ENCODE measurements at regions not wholly inside any gene's neighbourhood (a gene's known extent, or its start where the extent isn't known, plus 50 kb on each side); places are given as distances from the start of the nearest gene placed in this dataset.

DNA sequence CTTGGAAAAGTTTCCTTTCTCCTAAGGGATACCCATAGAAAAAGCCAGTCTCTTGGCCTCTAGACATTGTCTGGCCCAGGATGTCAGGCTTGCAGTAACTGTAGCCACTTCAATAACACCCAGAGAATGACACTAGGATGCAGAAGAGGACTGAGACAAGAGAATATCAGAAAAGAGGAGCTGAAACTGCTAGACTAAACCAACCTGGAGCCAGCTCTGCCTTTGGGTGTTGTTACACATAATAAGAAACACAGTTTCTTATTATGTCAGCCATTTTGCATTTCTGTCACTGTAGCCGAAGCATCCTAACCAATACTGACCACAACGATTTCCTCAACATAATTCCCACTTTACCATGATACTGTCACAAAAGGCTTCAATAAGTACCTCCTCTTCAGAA, 72.2 kb upstream of the RCN1 start:
- POLR2A ChIA-PET, result no interaction called here
- H3K27ac Mint-ChIP-seq, result no peak overlapping the region
- H3K9me3 Mint-ChIP-seq, result peaks cover 0 to 3% (median 0%) of the 10 kb centered on the region in 9 donors
- DNase-seq, result no peak
- no peak for ATAC-seq
- no peaks in the 10 kb centered on the region for H3K36me3 Mint-ChIP-seq
- H3K4me3 Mint-ChIP-seq, result no peak overlapping the region
- H3K27me3 Mint-ChIP-seq, result peaks cover 7 to 32% (median 11%) of the 10 kb centered on the region in 5 donors
- H3K4me1 Mint-ChIP-seq, result no peaks in the 10 kb centered on the region

DNA sequence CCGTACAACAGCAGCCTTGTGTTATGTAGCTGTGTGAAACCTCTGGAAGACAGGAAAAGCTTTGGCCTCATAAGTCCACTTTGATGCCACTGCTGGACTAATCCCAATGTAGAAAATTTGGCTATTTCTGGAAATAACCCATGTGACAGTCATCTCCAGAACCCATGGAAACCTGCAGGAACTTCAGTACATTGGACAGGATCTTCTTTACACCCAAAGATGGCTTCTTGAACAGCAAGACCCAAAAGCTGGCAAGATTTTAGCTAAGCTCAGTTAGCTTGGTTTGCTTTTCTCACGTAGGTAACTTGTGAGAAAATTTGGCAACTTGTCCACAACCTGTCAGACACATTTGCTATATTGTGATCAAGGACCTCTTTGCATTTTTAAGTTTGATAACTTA, 74.8 kb upstream of the RCN1 start:
- peaks cover 0 to 3% (median 0%) of the 10 kb centered on the region in 9 donors for H3K9me3 Mint-ChIP-seq
- H3K36me3 Mint-ChIP-seq, result no peaks in the 10 kb centered on the region
- ATAC-seq (no peak), DNase-seq (no peak)
- peaks cover 9 to 30% (median 15%) of the 10 kb centered on the region in 5 donors for H3K27me3 Mint-ChIP-seq
- no peak overlapping the region for H3K27ac Mint-ChIP-seq
- H3K4me3 Mint-ChIP-seq, result no peak overlapping the region
- no peaks in the 10 kb centered on the region for H3K4me1 Mint-ChIP-seq
- POLR2A ChIA-PET, result no interaction called here

DNA sequence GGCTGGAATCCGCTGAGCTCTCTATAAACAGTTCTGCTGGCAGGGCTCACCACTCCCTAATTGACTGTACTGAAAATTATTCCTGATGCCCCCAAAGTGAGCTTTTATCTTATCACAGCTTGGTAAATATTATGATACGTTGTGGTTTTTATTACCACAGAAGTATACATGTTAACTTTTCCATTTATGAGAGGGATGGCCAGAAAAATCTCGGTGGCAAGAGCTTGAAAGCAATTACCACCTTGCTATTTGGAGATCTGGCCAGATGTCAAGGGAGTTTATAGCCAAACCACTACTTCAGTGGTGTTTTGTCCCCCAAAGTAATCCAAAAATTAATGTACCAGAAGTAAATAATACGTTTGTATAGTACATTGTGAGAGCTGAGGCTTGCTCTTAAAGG, 75.4 kb upstream of the RCN1 start:
- Mint-ChIP-seq H3K27ac (no peak overlapping the region), H3K4me1 (no peaks in the 10 kb centered on the region), H3K27me3 (peaks cover 9 to 36% (median 19%) of the 10 kb centered on the region in 5 donors), H3K9me3 (peaks cover 0 to 3% (median 0%) of the 10 kb centered on the region in 9 donors), H3K4me3 (no peak overlapping the region), H3K36me3 (no peaks in the 10 kb centered on the region)
- no peak for ATAC-seq
- no peak for DNase-seq
- POLR2A ChIA-PET, result no interaction called here

DNA sequence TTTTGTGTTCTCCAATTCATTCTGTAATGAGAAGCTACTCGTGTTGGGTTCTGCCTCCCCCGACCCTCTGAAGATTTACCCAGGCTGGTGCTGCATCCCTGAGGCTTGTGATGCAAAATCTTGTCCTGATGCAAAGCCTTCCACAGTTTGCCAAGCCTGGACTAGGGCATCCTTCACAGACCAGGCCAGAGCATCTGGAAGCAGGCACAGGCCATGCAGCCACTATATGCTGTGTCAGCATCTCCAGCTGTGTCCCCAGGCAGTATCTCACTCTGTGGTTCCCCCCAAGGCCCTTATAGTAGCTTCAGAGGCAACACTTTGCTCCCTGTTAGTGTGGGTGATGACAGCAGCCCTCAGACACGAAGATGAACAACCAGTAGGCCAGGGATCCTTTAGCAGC, 77.3 kb upstream of the RCN1 start:
- ATAC-seq (no peak), DNase-seq (no peak)
- no peaks in the 10 kb centered on the region for H3K36me3 Mint-ChIP-seq
- POLR2A ChIA-PET, result no interaction called here
- peaks cover 14 to 55% (median 28%) of the 10 kb centered on the region in 5 donors for H3K27me3 Mint-ChIP-seq
- H3K4me1 Mint-ChIP-seq, result no peaks in the 10 kb centered on the region
- H3K4me3 Mint-ChIP-seq, result no peak overlapping the region
- no peaks in the 10 kb centered on the region for H3K9me3 Mint-ChIP-seq
- no peak overlapping the region for H3K27ac Mint-ChIP-seq

DNA sequence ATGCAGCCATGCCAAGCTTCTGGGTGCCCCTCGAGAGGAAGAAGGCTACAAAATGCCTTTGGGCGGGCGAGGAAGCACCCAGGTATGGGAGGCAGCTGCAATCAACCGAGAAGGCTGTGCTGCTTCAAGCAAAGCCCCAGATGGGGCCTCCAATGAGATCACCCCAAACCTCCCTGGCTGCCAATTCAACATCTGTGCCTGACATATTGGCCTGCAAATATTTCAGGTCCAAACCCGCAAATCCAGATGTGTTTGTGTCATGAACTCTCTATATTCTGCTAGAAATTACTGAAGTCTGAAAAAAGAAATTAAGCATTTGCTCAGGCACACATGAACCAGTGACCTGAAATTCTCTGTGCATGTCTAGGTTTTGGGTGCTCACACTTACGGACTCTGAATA, 78.8 kb upstream of the RCN1 start:
- ATAC-seq, result no peak

DNA sequence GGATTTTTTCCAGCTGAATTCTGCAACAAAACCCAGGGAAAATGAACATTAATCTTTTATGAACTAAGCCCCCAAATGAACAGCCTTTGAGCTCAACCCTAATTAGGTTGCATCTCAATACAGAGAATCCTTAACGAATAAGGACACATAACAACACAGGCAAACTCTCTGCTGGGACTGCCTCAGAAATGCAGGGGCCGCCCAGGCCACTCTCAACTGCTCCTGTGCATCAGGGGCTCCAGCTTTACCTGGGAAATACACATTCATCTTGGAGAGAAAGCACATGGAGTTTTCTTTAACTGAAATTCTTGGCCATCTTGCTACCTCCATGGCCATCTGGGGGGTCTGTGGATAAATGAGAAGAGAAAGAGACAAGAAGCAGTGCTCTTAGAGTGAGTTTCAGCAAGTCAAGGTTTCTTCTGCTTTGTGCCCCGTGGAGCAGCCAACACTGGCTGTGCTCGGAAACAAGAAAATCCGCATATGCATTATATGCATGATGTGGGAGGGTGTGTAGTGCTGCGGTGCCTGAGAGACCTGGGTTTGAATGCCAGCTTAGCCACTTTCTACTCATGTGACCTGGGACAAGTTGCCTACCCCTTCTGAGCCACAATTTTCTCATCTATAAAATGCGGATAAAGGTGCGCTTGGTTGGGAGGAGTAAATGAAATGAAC, 81.9 kb upstream of the RCN1 start:
- H3K9me3 Mint-ChIP-seq, result no peaks in the 10 kb centered on the region
- H3K4me1 Mint-ChIP-seq, result peaks cover 0 to 2% (median 1%) of the 10 kb centered on the region in 4 donors
- H3K27ac Mint-ChIP-seq, result peak overlapping the region in 1 of 10 donors; percentile 74
- no peak for ATAC-seq
- POLR2A ChIA-PET, result no interaction called here
- DNase-seq, result no peak
- H3K36me3 Mint-ChIP-seq, result no peaks in the 10 kb centered on the region
- H3K4me3 Mint-ChIP-seq, result no peak overlapping the region
- peaks cover 13 to 61% (median 32%) of the 10 kb centered on the region in 5 donors for H3K27me3 Mint-ChIP-seq

More for the DNA sequence above, 78.8 kb upstream of the RCN1 start:
- no peak for DNase-seq
- POLR2A ChIA-PET, result no interaction called here
- H3K27ac Mint-ChIP-seq, result no peak overlapping the region
- H3K36me3 Mint-ChIP-seq, result no peaks in the 10 kb centered on the region
- no peak overlapping the region for H3K4me3 Mint-ChIP-seq
- no peaks in the 10 kb centered on the region for H3K4me1 Mint-ChIP-seq
- no peaks in the 10 kb centered on the region for H3K9me3 Mint-ChIP-seq
- H3K27me3 Mint-ChIP-seq, result peaks cover 15 to 62% (median 36%) of the 10 kb centered on the region in 5 donors

DNA sequence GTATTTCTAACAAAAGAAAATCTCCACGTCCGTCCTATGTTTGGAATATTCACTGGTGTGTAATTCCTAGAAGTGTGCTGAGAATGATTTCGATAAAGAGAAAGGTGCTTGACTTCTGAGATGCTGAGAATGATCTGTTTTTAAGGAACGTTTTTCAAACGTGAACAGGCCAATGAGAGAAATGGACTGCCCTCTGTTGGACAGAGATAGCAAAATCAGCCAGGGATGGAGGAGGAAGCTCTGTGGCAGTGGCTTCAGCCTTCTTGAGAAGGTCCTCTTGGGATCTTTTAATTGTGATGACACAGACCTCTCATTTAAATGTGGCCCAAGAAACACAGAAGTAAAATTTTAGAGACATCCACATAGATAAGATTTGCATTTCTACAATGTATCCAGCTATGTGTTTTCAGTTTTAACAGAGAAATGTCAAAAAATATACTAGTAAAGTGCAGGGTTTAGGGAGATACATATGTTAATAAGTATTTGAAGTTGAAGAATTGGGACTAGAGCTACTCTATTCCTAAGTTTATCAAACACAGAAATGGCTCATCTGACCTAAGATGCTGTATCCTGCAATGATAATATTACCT, 84.0 kb upstream of the RCN1 start:
- peak in 1 of 2 donors; percentile 44 for ATAC-seq
- Mint-ChIP-seq H3K27me3 (peaks cover 12 to 57% (median 34%) of the 10 kb centered on the region in 5 donors), H3K36me3 (no peaks in the 10 kb centered on the region), H3K9me3 (no peaks in the 10 kb centered on the region), H3K4me3 (no peak overlapping the region), H3K27ac (no peak overlapping the region), H3K4me1 (peaks cover 0 to 2% (median 1%) of the 10 kb centered on the region in 4 donors)
- peak in 4 of 10 donors; percentile 2 to 24 (median 21) for DNase-seq
- POLR2A ChIA-PET, result no interaction called here

DNA sequence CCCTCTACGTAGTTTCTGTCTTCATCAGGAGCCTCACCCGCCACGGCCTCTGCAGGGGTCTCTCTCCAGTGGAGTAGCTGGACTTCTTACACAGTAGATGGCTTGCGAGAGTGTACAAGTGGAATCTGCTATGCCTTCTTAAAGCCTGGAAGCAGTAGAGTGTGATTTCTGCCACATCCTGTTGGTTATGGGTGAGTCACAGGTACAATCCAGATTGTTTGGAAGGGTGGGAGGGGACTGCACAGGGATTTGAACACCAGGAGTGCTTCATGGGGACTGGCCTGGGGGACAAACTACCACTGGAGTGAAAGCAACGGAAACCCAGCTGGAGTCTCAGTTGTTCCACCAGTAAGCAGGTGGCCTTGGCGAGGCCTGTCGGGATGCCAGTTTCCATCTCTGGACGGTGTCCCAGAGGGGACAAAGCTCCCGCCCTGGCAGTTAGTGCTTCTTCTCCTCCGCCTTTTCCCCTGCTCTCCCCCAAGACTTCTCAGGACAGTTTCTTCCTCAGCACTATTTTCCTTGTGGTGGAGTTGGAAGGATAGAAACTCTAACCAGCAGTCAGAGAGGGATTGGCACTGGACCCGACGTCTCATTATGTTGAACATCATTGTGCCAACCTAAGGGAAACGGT, 85.0 kb upstream of the RCN1 start:
- no peak for DNase-seq
- ATAC-seq, result no peak
- Mint-ChIP-seq H3K4me1 (peaks cover 0 to 2% (median 1%) of the 10 kb centered on the region in 4 donors), H3K36me3 (no peaks in the 10 kb centered on the region), H3K27me3 (peaks cover 15 to 49% (median 31%) of the 10 kb centered on the region in 5 donors), H3K9me3 (no peaks in the 10 kb centered on the region), H3K4me3 (no peak overlapping the region), H3K27ac (no peak overlapping the region)
- POLR2A ChIA-PET, result no interaction called here

DNA sequence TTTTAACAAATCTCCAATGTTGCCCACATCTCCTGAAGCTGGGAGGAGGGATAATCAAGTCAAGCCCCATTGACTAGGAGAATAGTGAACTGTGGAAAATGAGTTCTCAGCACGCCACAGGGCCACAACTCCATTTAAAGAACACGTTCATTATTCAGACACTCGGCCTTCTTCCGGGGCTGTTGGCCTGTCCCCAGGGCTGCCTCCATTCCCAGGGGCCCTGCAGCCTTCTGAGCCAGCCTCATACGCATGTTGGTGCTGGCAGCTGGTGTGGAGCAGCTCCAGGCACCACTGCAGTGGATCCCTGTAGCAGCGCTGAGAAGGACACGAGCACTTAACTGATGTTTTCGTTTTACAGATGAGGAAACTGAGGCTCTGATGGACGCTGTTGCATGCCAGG, 87.5 kb upstream of the RCN1 start:
- no peak for DNase-seq
- H3K4me3 Mint-ChIP-seq, result no peak overlapping the region

DNA sequence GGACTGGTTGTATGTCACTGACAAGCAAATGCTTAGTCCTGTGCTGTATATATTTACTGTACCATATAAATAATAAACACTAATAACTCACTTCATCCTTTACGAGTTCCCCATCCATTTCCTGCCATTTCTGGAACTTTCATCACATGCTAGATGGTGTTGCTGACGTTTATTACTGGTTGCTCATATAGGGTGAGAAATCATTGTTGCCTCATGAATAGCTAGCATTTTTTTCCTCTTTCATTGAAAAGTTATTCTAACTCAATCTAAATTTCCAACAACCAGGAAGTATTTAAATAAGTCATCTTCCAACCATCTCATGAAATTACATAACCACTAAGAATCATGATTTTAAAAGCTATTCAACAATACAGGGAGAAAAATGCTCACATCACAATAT, 88.6 kb upstream of the RCN1 start:
- no peak for DNase-seq
- Mint-ChIP-seq H3K4me3 (no peak overlapping the region), H3K4me1 (peaks cover 0 to 2% (median 1%) of the 10 kb centered on the region in 4 donors), H3K27ac (no peak overlapping the region), H3K9me3 (no peaks in the 10 kb centered on the region), H3K27me3 (peaks cover 7 to 29% (median 10%) of the 10 kb centered on the region in 5 donors), H3K36me3 (no peaks in the 10 kb centered on the region)
- POLR2A ChIA-PET, result no interaction called here
- no peak for ATAC-seq

More for the DNA sequence above, 87.5 kb upstream of the RCN1 start:
- POLR2A ChIA-PET, result interaction anchor here (0.5 kb wide), 1 partner anchor 114 kb away, joined by 3 read pairs; no protein-coding TSS in a partner anchor
- no peak for ATAC-seq
- Mint-ChIP-seq H3K36me3 (no peaks in the 10 kb centered on the region), H3K27ac (peak overlapping the region in 1 of 10 donors; percentile 28), H3K27me3 (peaks cover 7 to 29% (median 9%) of the 10 kb centered on the region in 5 donors), H3K4me1 (peaks cover 0 to 2% (median 1%) of the 10 kb centered on the region in 4 donors), H3K9me3 (no peaks in the 10 kb centered on the region)

DNA sequence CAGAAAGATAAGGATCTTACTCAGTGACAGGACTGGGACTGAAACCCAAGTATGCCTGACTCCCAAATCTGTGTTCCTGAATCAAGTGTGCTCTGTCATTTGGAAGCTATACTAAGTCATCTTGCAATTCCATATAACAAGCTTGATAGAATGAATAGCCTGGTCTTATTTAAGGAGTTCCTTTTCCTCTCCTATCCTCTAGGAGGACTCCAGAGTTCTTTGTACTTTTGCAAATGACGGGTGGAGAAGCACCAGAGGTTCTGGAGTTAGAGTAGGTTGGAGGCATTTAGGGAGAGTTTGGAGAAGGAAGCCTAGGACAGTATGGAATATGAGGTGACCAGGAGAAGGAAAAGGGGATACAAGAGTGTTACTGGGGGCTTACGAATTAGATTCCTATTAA, 92.9 kb upstream of the RCN1 start:
- no peak overlapping the region for H3K4me3 Mint-ChIP-seq
- H3K4me1 Mint-ChIP-seq, result peaks cover 7 to 18% (median 14%) of the 10 kb centered on the region in 4 donors
- DNase-seq (no peak), ATAC-seq (no peak)
- peaks cover 3 to 17% (median 7%) of the 10 kb centered on the region in 5 donors for H3K27me3 Mint-ChIP-seq
- H3K9me3 Mint-ChIP-seq, result no peaks in the 10 kb centered on the region
- H3K36me3 Mint-ChIP-seq, result no peaks in the 10 kb centered on the region
- H3K27ac Mint-ChIP-seq, result no peak overlapping the region
- POLR2A ChIA-PET, result no interaction called here

DNA sequence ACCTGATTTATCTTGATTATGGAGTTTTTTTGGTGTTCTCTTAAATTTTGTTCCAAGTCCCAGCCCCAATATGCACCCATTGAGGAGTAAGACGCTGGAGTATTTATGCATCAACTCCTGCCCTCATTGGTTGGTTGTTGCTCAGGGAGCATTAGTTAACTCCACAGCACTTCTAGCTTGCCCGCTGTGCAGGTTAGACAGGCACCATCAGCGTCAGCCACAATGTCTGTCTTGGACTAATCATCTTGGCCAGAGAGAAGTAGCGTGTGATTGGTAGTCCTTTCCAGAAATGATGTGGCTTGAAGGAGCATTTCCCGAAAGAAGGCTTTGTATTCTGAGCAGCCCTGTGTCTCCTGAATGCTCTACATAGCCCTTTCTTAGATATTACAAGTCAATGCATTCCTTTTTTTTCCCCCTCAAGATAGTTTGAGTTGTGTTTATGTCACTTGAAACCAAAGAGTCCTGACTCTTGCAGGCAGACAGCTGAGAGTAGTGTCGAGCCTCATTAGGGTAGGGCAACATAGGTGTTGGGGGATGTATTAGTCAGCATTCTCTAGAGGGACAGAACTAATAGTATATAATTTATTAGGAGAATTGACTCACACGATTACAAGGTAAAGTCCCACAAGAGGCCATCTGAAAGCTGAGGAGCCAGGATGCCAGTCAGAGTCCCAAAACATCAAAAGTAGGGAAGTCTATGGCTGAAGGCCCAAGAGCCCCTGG, 94.6 kb upstream of the RCN1 start:
- no peak for ATAC-seq
- Mint-ChIP-seq H3K27me3 (peaks cover 3 to 17% (median 6%) of the 10 kb centered on the region in 5 donors), H3K36me3 (no peaks in the 10 kb centered on the region), H3K27ac (peak overlapping the region in 2 of 10 donors; percentile 12 to 21), H3K9me3 (no peaks in the 10 kb centered on the region), H3K4me3 (peak overlapping the region in 2 of 10 donors; percentile 45 to 47), H3K4me1 (peaks cover 7 to 18% (median 14%) of the 10 kb centered on the region in 4 donors)
- no peak for DNase-seq
- POLR2A ChIA-PET, result no interaction called here
